ENCODE measurements at regions not wholly inside any gene's neighbourhood (a gene's known extent, or its start where the extent isn't known, plus 50 kb on each side); places are given as distances from the start of the nearest gene placed in this dataset.

DNA sequence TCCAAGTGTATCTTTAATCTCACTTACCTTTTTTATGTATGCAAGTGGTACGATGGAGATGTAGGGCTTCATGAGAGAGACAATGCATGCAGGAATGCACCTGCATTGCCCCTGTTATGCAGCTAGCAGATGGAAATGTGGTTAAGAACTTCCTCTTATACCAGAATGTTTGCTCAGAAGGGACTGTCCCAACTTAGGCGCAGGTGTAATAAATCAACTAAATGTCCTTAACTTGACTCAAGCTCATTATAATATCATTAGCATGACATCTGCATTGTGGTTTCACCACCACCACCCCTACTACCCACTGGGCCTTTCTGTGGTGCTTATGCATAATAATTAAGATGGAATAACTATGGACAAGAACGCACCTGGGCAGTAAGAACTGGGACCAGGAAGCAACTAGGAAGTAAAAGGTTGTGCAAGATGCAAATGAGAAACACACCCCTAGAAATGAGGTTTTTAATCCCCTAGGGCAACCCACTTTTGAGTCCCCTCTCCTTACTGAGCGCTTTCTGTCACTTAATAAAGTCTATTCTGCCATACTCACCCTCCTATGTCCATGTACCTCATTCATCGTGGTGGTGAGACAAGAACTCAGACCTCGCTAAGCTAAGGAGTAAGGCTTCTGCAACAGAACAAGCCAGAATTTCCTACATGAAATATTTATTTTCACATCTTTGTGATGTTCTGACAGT, 1103.3 kb upstream of the B3GALT2 start:
- Histone ChIP-seq H4K20me1 (ENCODE audit: insufficient read depth, poor library complexity, severe bottlenecking) (no peaks in the 10 kb centered on the region), H3K9me3 (ENCODE audit: low read depth) (no peaks in the 10 kb centered on the region), H3K36me3 (replicated peaks; ENCODE audit: insufficient read depth, low read depth) (no peaks in the 10 kb centered on the region), H3K9me2 (replicated peaks; ENCODE audit: insufficient read depth) (no peaks in the 10 kb centered on the region), H3K4me2 (no peak overlapping the region), H3K27ac (no peak overlapping the region), H3K4me1 (ENCODE audit: insufficient read depth) (no peaks in the 10 kb centered on the region), H3K79me2 (no peaks in the 10 kb centered on the region), H2AFZ (no peak overlapping the region), H3K4me3 (no peak overlapping the region), H3K27me3 (no peaks in the 10 kb centered on the region)
- 88% methylated on average over 6 of the region's 6 CpGs for WGBS (ENCODE audit: low lambda C conversion rate, missing lambda C conversion rate)
- TF ChIP-seq, protein P1, sequence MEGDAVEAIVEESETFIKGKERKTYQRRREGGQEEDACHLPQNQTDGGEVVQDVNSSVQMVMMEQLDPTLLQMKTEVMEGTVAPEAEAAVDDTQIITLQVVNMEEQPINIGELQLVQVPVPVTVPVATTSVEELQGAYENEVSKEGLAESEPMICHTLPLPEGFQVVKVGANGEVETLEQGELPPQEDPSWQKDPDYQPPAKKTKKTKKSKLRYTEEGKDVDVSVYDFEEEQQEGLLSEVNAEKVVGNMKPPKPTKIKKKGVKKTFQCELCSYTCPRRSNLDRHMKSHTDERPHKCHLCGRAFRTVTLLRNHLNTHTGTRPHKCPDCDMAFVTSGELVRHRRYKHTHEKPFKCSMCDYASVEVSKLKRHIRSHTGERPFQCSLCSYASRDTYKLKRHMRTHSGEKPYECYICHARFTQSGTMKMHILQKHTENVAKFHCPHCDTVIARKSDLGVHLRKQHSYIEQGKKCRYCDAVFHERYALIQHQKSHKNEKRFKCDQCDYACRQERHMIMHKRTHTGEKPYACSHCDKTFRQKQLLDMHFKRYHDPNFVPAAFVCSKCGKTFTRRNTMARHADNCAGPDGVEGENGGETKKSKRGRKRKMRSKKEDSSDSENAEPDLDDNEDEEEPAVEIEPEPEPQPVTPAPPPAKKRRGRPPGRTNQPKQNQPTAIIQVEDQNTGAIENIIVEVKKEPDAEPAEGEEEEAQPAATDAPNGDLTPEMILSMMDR (IDR thresholded peaks at IDR 0.05; ENCODE audit: poor library complexity): no peak
- TF ChIP-seq EZH2 (IDR thresholded peaks at IDR 0.05; ENCODE audit: borderline replicate concordance) (no peak), EZH2phosphoT487 (IDR thresholded peaks at IDR 0.05; ENCODE audit: low read depth, severe bottlenecking, unreplicated experiment) (no peak)
- DNase-seq (ENCODE audit: low spot score): no peak

DNA sequence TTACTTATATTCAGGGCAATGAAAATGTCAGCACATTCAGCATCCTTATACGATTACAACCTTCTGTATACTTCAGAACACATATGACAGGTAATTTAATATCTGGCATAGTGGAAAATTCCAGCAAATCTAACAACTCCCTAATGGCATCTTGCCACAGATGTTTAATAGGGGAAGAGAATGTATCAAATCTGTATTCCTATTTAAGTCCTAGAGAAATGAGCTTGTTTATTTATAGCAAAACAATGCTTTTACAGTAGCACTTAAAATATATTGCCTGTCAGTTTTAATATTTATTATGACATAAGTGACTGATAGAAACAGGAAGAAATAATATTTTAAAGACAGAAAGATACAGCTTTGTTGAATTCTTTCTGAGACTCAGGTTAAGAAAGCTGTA, 1101.8 kb upstream of the B3GALT2 start:
- H3K36me3 ChIP-seq (replicated peaks; ENCODE audit: insufficient read depth, low read depth): no peaks in the 10 kb centered on the region
- H3K4me3 ChIP-seq: no peak overlapping the region
- no peaks in the 10 kb centered on the region for H4K20me1 ChIP-seq (ENCODE audit: insufficient read depth, poor library complexity, severe bottlenecking)
- H3K79me2 ChIP-seq: no peaks in the 10 kb centered on the region
- WGBS (ENCODE audit: low lambda C conversion rate, missing lambda C conversion rate): 62% methylated on average over 1 of the region's 1 CpG
- H3K9me3 ChIP-seq (ENCODE audit: low read depth): no peaks in the 10 kb centered on the region
- H3K27me3 ChIP-seq: no peaks in the 10 kb centered on the region
- no peaks in the 10 kb centered on the region for H3K4me1 ChIP-seq (ENCODE audit: insufficient read depth)
- H3K4me2 ChIP-seq: no peak overlapping the region
- no peak overlapping the region for H2AFZ ChIP-seq
- no peaks in the 10 kb centered on the region for H3K9me2 ChIP-seq (replicated peaks; ENCODE audit: insufficient read depth)
- no peak for TF ChIP-seq EZH2phosphoT487 (IDR thresholded peaks at IDR 0.05; ENCODE audit: low read depth, severe bottlenecking, unreplicated experiment)
- TF ChIP-seq, protein P1 (IDR thresholded peaks at IDR 0.05; ENCODE audit: poor library complexity): no peak
- TF ChIP-seq EZH2 (IDR thresholded peaks at IDR 0.05; ENCODE audit: borderline replicate concordance): no peak
- H3K27ac ChIP-seq: no peak overlapping the region
- no peak for DNase-seq (ENCODE audit: low spot score)

DNA sequence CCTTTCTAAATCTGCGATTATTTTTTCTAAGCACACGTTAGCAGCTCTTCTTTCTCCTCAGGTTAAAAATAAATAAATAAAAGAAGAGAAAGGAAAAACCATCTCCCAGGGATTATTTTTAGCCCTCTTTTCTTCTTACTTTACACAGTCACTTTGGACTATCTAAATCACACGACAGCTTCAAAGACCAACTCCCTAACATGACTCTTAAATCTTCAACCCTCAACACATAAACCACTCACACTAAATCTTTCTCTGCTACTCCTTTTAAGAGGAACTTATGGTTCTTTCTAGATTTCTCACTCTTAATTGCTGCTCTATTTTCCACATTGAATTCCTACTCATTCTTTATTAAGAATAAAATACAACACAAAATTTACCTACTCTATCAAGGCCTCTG, 1095.0 kb upstream of the B3GALT2 start:
- 78% methylated on average over 3 of the region's 3 CpGs for WGBS (ENCODE audit: low lambda C conversion rate, missing lambda C conversion rate)
- Histone ChIP-seq H3K4me1 (ENCODE audit: insufficient read depth) (no peaks in the 10 kb centered on the region), H3K79me2 (no peaks in the 10 kb centered on the region), H3K27me3 (no peaks in the 10 kb centered on the region), H3K27ac (no peak overlapping the region), H2AFZ (no peak overlapping the region), H3K4me2 (no peak overlapping the region), H3K9me2 (replicated peaks; ENCODE audit: insufficient read depth) (no peaks in the 10 kb centered on the region), H4K20me1 (ENCODE audit: insufficient read depth, poor library complexity, severe bottlenecking) (no peaks in the 10 kb centered on the region), H3K36me3 (replicated peaks; ENCODE audit: insufficient read depth, low read depth) (no peaks in the 10 kb centered on the region), H3K9me3 (ENCODE audit: low read depth) (no peaks in the 10 kb centered on the region), H3K4me3 (no peak overlapping the region)
- TF ChIP-seq EZH2phosphoT487 (IDR thresholded peaks at IDR 0.05; ENCODE audit: low read depth, severe bottlenecking, unreplicated experiment) (no peak), EZH2 (IDR thresholded peaks at IDR 0.05; ENCODE audit: borderline replicate concordance) (no peak)
- TF ChIP-seq, protein P1 (IDR thresholded peaks at IDR 0.05; ENCODE audit: poor library complexity): no peak
- no peak for DNase-seq (ENCODE audit: low spot score)
